Calu3 (cell line): ENCODE measurements at regions not wholly inside any gene's neighbourhood (a gene's known extent, or its start where the extent isn't known, plus 50 kb on each side); places are given as distances from the start of the nearest gene placed in this dataset.

Source experiments
- BruUV-seq: library from RNA; stranded (reverse); fragments of 400-500 nt; replicated peaks from 2 replicates; lab custom pipeline; 2021; lab: Mats Ljungman, UMichigan
- CTCF ChIA-PET: fragments of 300-600 bp; sonication (Branson Sonifier 250); formaldehyde crosslinking; loops from one replicate; lab custom pipeline; 2022; ENCODE audit warnings: antibody characterized with exemption; lab: Charles Lee
- DNase-seq: peaks from one replicate; pipeline ENCODE4 v3.0.0; 2022
- H3K27ac Mint-ChIP-seq: one replicate; pipeline ENCODE4 v1.8.0; 2022; ENCODE audit warnings: mixed read lengths; ENCODE audit not compliant: unreplicated experiment
- H3K27me3 Mint-ChIP-seq: one replicate; pipeline ENCODE4 v1.8.0; 2022; ENCODE audit warnings: mixed read lengths; ENCODE audit not compliant: unreplicated experiment
- H3K36me3 Mint-ChIP-seq: one replicate; pipeline ENCODE4 v1.8.0; 2022; ENCODE audit warnings: mild to moderate bottlenecking, moderate library complexity, mixed read lengths; ENCODE audit not compliant: insufficient read depth, unreplicated experiment
- H3K4me1 Mint-ChIP-seq: one replicate; pipeline ENCODE4 v1.8.0; 2022; ENCODE audit warnings: mild to moderate bottlenecking, low read depth, mixed read lengths; ENCODE audit not compliant: unreplicated experiment
- H3K4me3 Mint-ChIP-seq: one replicate; pipeline ENCODE4 v1.8.0; 2022; ENCODE audit warnings: mild to moderate bottlenecking, low read depth, moderate library complexity, mixed read lengths; ENCODE audit not compliant: unreplicated experiment
- H3K9me3 Mint-ChIP-seq: one replicate; pipeline ENCODE4 v1.8.0; 2022; ENCODE audit warnings: low read depth, mixed read lengths; ENCODE audit not compliant: unreplicated experiment
- CTCF ChIP-seq: fragments of 200-600 bp; IDR thresholded peaks from one replicate; pipeline ENCODE4 v1.8.0; 2022; ENCODE audit warnings: antibody characterized with exemption; ENCODE audit not compliant: unreplicated experiment
- intact Hi-C: fragments of 100-400 bp; cut with micrococcal nuclease; formaldehyde crosslinking; loops from one replicate; pipeline ENCODE4 v1.10.0; 2022; ENCODE audit not compliant: unreplicated experiment

GRCh38 chr13:83183439-83184149 is 698.7 kb downstream of the SLITRK1 start:
- no peaks in the 10 kb centered on the region for H3K9me3 Mint-ChIP-seq
- no TSS peak for BruUV-seq
- H3K27me3 Mint-ChIP-seq = no peaks in the 10 kb centered on the region
- no peaks in the 10 kb centered on the region for H3K4me1 Mint-ChIP-seq
- CTCF ChIA-PET = no interaction called here
- DNase-seq = no peak
- H3K4me3 Mint-ChIP-seq = no peak overlapping the region
- TF ChIP-seq CTCF = no peak
- no peak overlapping the region for H3K27ac Mint-ChIP-seq
- intact Hi-C loops = no loop called here
- H3K36me3 Mint-ChIP-seq = no peaks in the 10 kb centered on the region

GRCh38 chr13:83182845-83183244 is 699.4 kb downstream of the SLITRK1 start:
- H3K9me3 Mint-ChIP-seq = no peaks in the 10 kb centered on the region
- no peak overlapping the region for H3K27ac Mint-ChIP-seq
- no peaks in the 10 kb centered on the region for H3K36me3 Mint-ChIP-seq
- H3K4me3 Mint-ChIP-seq = no peak overlapping the region
- DNase-seq = no peak
- no peaks in the 10 kb centered on the region for H3K4me1 Mint-ChIP-seq
- intact Hi-C loops = no loop called here
- CTCF ChIA-PET = no interaction called here
- no peak for TF ChIP-seq CTCF
- H3K27me3 Mint-ChIP-seq = no peaks in the 10 kb centered on the region
- BruUV-seq = no TSS peak

- no peaks in the 10 kb centered on the region for H3K9me3 Mint-ChIP-seq
- H3K36me3 Mint-ChIP-seq = no peaks in the 10 kb centered on the region
- intact Hi-C loops = no loop called here
- H3K27me3 Mint-ChIP-seq = no peaks in the 10 kb centered on the region
- CTCF ChIA-PET = no interaction called here
- H3K4me1 Mint-ChIP-seq = no peaks in the 10 kb centered on the region
- no peak overlapping the region for H3K4me3 Mint-ChIP-seq
- no TSS peak for BruUV-seq
- DNase-seq = no peak
- H3K27ac Mint-ChIP-seq = no peak overlapping the region
- no peak for TF ChIP-seq CTCF
Observed at GRCh38 chr13:83178008-83178407, 704.3 kb downstream of the SLITRK1 start.

- Mint-ChIP-seq H3K27me3 (no peaks in the 10 kb centered on the region), H3K27ac (no peak overlapping the region), H3K36me3 (no peaks in the 10 kb centered on the region), H3K9me3 (no peaks in the 10 kb centered on the region), H3K4me3 (no peak overlapping the region), H3K4me1 (no peaks in the 10 kb centered on the region)
- no peak for TF ChIP-seq CTCF
- CTCF ChIA-PET = no interaction called here
- DNase-seq = no peak
- no TSS peak for BruUV-seq
- intact Hi-C loops = no loop called here
Observed at GRCh38 chr13:83168590-83168989, 713.7 kb downstream of the SLITRK1 start.
